OCI-LY7 (cell line): ENCODE measurements at regions not wholly inside any gene's neighbourhood (a gene's known extent, or its start where the extent isn't known, plus 50 kb on each side); places are given as distances from the start of the nearest gene placed in this dataset.

ENCODE experiments used
- BruUV-seq: library from RNA; stranded (reverse); fragments of 400-500 nt; replicated peaks from 2 replicates; lab custom pipeline; 2021; lab: Mats Ljungman, UMichigan
- CTCF ChIA-PET: fragments of 300-600 bp; sonication (Branson Sonifier 250); formaldehyde crosslinking; loops from one replicate; lab custom pipeline; 2022; ENCODE audit warnings: antibody characterized with exemption; ENCODE audit not compliant: unreplicated experiment; lab: Charles Lee
- POLR2A ChIA-PET: fragments of 300-600 bp; sonication (Branson Sonifier 250); formaldehyde crosslinking; loops from one replicate; lab custom pipeline; 2022; ENCODE audit warnings: antibody characterized with exemption; lab: Charles Lee
- DNase-seq: peaks from one replicate; pipeline ENCODE4 v3.0.0-alpha.2; 2015; ENCODE audit warnings: low spot score
- H2AFZ ChIP-seq: fragments of 200-600 bp; sonication (generic), shearing (Covaris generic); 2 replicates; pipeline ENCODE4 v1.6.1; 2014; ENCODE audit warnings: mild to moderate bottlenecking, antibody characterized with exemption, low read length, moderate library complexity
- H3K27ac ChIP-seq: fragments of 200-600 bp; sonication (generic); 2 replicates; pipeline ENCODE4 v1.5.1; 2014; ENCODE audit warnings: mixed run types, low read depth, mild to moderate bottlenecking, moderate library complexity, low read length, inconsistent platforms; ENCODE audit not compliant: poor library complexity, severe bottlenecking
- H3K36me3 ChIP-seq: fragments of 200-600 bp; sonication (generic); 2 replicates; pipeline ENCODE4 v1.6.1; 2014; ENCODE audit warnings: mild to moderate bottlenecking, antibody characterized with exemption, low read length, moderate library complexity, mixed read lengths; ENCODE audit not compliant: insufficient read depth
- H3K4me1 ChIP-seq: fragments of 200-600 bp; sonication (generic); 2 replicates; pipeline ENCODE4 v1.5.1; 2014; ENCODE audit warnings: mild to moderate bottlenecking, low read length; ENCODE audit not compliant: insufficient read depth, poor library complexity, severe bottlenecking
- H3K4me2 ChIP-seq: fragments of 200-600 bp; sonication (generic); 2 replicates; pipeline ENCODE4 v1.6.1; 2014; ENCODE audit warnings: mild to moderate bottlenecking, low read length
- H3K4me3 ChIP-seq: fragments of 200-600 bp; sonication (generic); 2 replicates; pipeline ENCODE4 v1.5.1; 2014; ENCODE audit warnings: mild to moderate bottlenecking, low read depth, low read length; ENCODE audit not compliant: poor library complexity, severe bottlenecking
- H3K79me2 ChIP-seq: fragments of 200-600 bp; sonication (generic); 2 replicates; pipeline ENCODE4 v1.6.1; 2016; ENCODE audit warnings: low read depth, mild to moderate bottlenecking, low read length, moderate library complexity, mixed read lengths; ENCODE audit not compliant: insufficient read depth
- H3K9me2 ChIP-seq: fragments of 200-600 bp; sonication (generic); 2 replicates; pipeline ENCODE4 v1.6.1; 2016; ENCODE audit warnings: mild to moderate bottlenecking, low read length, mixed read lengths; ENCODE audit not compliant: insufficient read depth
- H3K9me3 ChIP-seq: fragments of 200-600 bp; sonication (generic); 2 replicates; pipeline ENCODE4 v1.6.1; 2014; ENCODE audit warnings: mild to moderate bottlenecking, mixed run types, low read length, mixed read lengths
- H4K20me1 ChIP-seq: fragments of 200-600 bp; sonication (generic); 2 replicates; pipeline ENCODE4 v1.6.1; 2014; ENCODE audit warnings: mild to moderate bottlenecking, antibody characterized with exemption, low read length, moderate library complexity, mixed read lengths; ENCODE audit not compliant: insufficient read depth
- EZH2phosphoT487 ChIP-seq: fragments of 200-600 bp; sonication (generic); IDR thresholded peaks from 2 replicates; pipeline ENCODE4 v1.6.1; 2018; ENCODE audit warnings: low read depth, borderline replicate concordance, mild to moderate bottlenecking, mixed run types, antibody characterized with exemption, low read length, moderate library complexity, mixed read lengths
- intact Hi-C: fragments of 100-400 bp; cut with micrococcal nuclease; formaldehyde crosslinking; loops from one replicate; pipeline ENCODE4 v1.10.0; 2022; ENCODE audit not compliant: unreplicated experiment
- TF ChIP-seq, protein P1 (sequence below): fragments of 200-600 bp; sonication (generic); conservative IDR thresholded peaks from 2 replicates; pipeline ENCODE4 v1.5.1; 2014; ENCODE audit warnings: mild to moderate bottlenecking, antibody characterized with exemption, low read length, moderate library complexity, mixed read lengths

DNA sequence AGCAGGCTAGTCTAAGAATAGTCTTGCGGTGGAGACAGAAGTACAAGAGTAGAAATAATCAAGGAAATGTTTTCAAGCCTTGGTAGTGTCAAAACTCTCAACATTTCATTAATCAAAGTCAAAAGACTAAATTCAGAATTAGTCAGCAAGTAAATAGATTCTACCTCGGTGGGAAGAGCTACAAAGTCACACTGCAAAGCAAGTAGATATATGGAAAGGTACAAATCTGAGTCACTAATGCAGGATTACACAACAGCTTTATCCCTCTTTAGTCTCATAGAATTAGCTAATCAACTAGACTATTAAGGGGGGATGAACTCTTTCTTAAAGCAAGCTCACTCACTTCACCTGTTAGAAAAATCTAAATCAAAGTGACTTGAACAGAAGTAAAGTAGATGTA, 568.7 kb upstream of the CNTNAP5 start:
- no peak overlapping the region for H3K4me3 ChIP-seq
- no peaks in the 10 kb centered on the region for H3K79me2 ChIP-seq
- H3K27ac ChIP-seq: no peak overlapping the region
- H3K4me2 ChIP-seq: no peak overlapping the region
- BruUV-seq: no TSS peak
- no peaks in the 10 kb centered on the region for H3K4me1 ChIP-seq
- H3K36me3 ChIP-seq: no peaks in the 10 kb centered on the region
- H2AFZ ChIP-seq: no peak overlapping the region
- no peaks in the 10 kb centered on the region for H3K9me2 ChIP-seq
- no peak for DNase-seq
- no peak for TF ChIP-seq EZH2phosphoT487
- TF ChIP-seq, protein P1, sequence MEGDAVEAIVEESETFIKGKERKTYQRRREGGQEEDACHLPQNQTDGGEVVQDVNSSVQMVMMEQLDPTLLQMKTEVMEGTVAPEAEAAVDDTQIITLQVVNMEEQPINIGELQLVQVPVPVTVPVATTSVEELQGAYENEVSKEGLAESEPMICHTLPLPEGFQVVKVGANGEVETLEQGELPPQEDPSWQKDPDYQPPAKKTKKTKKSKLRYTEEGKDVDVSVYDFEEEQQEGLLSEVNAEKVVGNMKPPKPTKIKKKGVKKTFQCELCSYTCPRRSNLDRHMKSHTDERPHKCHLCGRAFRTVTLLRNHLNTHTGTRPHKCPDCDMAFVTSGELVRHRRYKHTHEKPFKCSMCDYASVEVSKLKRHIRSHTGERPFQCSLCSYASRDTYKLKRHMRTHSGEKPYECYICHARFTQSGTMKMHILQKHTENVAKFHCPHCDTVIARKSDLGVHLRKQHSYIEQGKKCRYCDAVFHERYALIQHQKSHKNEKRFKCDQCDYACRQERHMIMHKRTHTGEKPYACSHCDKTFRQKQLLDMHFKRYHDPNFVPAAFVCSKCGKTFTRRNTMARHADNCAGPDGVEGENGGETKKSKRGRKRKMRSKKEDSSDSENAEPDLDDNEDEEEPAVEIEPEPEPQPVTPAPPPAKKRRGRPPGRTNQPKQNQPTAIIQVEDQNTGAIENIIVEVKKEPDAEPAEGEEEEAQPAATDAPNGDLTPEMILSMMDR: no peak
- H3K9me3 ChIP-seq: no peaks in the 10 kb centered on the region
- no peaks in the 10 kb centered on the region for H4K20me1 ChIP-seq
- POLR2A ChIA-PET: no interaction called here
- intact Hi-C loops: no loop called here
- CTCF ChIA-PET: no interaction called here

GRCh38 chr2:123463886-123464285, 561.2 kb upstream of the CNTNAP5 start:
- Histone ChIP-seq H3K36me3 (no peaks in the 10 kb centered on the region), H4K20me1 (no peaks in the 10 kb centered on the region), H3K4me1 (no peaks in the 10 kb centered on the region), H3K4me2 (no peak overlapping the region), H2AFZ (no peak overlapping the region), H3K79me2 (no peaks in the 10 kb centered on the region), H3K27ac (no peak overlapping the region), H3K9me3 (no peaks in the 10 kb centered on the region), H3K4me3 (no peak overlapping the region), H3K9me2 (no peaks in the 10 kb centered on the region)
- ChIA-PET CTCF (no interaction called here), POLR2A (no interaction called here)
- BruUV-seq: no TSS peak
- TF ChIP-seq, protein P1: no peak
- TF ChIP-seq EZH2phosphoT487: no peak
- no peak for DNase-seq
- intact Hi-C loops: no loop called here

DNA sequence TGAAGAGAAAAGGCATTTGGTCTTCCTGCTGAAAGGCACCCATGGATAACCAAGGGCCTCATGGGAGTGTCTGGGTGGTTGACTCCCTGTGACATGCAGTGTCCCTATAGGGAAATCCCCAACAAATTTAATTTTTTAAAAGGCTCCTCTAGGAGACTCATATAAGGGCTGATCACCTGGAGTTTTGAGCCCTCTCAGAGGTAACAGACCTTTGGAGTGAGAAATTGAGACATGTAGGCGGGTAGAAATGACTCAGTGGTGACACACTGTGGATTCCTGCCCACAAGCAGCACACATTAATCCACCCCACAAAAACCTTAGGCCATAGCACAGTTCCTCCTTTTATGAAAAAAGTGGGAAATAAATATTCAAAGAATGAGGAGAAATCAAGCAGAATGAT, 557.0 kb upstream of the CNTNAP5 start:
- no peak for DNase-seq
- CTCF ChIA-PET: no interaction called here
- no TSS peak for BruUV-seq
- H3K79me2 ChIP-seq: no peaks in the 10 kb centered on the region
- intact Hi-C loops: no loop called here
- H3K9me2 ChIP-seq: no peaks in the 10 kb centered on the region
- H2AFZ ChIP-seq: no peak overlapping the region
- no peaks in the 10 kb centered on the region for H3K4me1 ChIP-seq
- no peak overlapping the region for H3K4me2 ChIP-seq
- H3K36me3 ChIP-seq: no peaks in the 10 kb centered on the region
- H4K20me1 ChIP-seq: no peaks in the 10 kb centered on the region
- H3K27ac ChIP-seq: no peak overlapping the region
- no peak overlapping the region for H3K4me3 ChIP-seq
- H3K9me3 ChIP-seq: 0 out of 2 replicates have a peak, but pooled peaks cover 11% of the 10 kb centered on the region
- no peak for TF ChIP-seq EZH2phosphoT487
- TF ChIP-seq, protein P1: no peak
- POLR2A ChIA-PET: no interaction called here
